Epidermal melanocyte (primary cell): ENCODE measurements at regions not wholly inside any gene's neighbourhood (a gene's known extent, or its start where the extent isn't known, plus 50 kb on each side); places are given as distances from the start of the nearest gene placed in this dataset.
"Not testable (repeated sequence)": the region's sequence is repeated elsewhere in the genome, so short reads cannot be mapped to it uniquely, and the experiment has no call there.

Source experiments
- DNase-seq: peaks from one replicate; pipeline ENCODE4 v3.0.0; 2011; ENCODE audit warnings: low spot score; ENCODE audit not compliant: insufficient read length

DNA sequence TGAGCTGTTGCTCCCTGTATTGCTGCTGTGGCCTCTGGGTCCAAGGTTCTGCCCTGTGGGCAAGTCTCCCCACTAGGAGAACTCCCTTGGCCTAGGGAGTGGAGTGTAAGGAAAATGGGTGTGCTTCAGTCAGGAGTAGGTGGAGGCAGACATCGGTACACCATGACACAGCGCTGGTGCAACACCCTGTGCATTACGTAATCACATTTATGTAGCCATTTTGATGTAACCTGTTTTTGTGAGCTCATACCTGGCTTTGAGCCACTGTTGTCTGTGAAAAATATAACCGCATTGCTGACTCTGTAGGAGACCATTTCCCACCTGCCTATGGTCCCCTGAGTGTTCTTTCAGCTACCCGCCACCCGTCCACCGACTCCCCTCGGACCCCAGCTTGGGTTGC is 700.5 kb upstream of the AGA start:
- DNase-seq = no peak

- no peak for DNase-seq
Observed at GRCh38 chr4:178148106-178148505, 705.9 kb upstream of the AGA start.

DNA sequence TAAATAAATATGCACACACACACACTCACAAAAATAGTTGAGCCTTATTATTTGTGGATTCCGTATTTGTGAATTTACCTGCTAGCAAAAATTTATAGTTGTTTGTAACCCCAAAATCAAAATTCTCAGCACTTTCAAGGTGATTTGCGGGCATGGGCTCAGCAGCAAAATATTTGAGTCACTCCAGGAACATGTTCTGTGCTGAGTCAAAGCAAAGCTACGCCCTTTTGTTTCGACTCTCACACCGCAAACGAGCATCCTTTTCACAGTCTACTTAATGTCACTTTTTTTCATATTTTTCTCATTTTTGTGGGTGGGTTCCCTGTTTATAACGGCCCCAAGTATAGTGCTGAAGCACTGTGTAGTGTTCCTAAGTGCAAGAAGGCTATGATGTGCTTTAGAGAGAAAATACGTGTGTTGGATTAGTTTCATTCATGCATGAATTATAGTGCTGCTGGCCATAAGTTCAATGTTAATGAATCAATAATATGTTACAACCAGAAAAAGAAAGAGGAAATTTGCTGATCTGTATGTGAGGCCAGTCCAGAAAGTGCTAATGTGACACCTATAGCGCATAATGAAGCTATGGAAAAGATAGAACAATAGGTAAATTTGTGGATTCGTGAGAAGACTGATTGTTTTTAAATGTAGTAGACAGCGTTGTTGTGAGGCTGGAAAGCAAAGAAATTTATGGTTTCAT is 723.2 kb upstream of the AGA start:
- DNase-seq = no peak

DNA sequence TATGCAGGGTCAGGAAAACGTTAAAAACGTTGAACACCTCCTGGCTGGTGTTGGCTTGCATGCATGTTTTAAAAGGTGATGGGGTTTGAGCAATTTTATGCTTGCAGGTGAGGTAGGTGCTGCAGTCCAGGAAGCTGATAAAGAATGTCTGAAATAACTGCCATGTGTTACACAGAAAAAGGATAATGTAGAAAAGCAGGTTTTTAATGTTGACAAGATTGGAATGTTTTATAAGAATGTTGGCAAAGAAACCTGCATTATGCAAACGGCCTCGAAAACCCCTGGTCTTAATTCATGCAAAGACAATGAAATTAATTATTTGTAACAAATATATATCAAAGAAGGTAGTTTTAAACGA is 723.7 kb upstream of the AGA start:
- DNase-seq = no peak

GRCh38 chr4:178173771-178174170 is 731.5 kb upstream of the AGA start:
- no peak for DNase-seq

- no peak for DNase-seq
Observed at GRCh38 chr4:178174756-178175155, 732.5 kb upstream of the AGA start.

GRCh38 chr4:178185517-178185916 is 743.3 kb upstream of the AGA start:
- DNase-seq = no peak

DNA sequence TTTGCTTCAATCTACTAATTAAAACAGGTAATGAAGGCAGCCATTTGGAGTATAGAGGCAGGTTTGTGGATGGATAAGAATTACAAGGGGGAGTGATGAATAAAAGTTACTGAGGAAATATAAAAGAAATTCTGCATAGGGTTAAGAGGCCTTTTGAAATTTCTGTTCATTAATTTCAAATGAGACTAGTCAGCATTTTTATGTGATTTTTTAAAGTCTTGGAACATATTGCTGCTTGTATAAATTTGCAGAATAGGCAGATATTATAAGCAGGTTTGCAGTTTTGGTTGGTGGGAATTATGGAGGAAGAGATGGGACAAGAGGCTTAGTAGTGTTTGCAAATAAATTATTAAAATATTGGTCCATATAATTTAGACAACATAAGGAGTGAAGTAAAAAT is 750.4 kb upstream of the AGA start:
- DNase-seq = no peak

- DNase-seq = no peak
Observed at GRCh38 chr4:178196751-178197374, 754.6 kb upstream of the AGA start.

DNA sequence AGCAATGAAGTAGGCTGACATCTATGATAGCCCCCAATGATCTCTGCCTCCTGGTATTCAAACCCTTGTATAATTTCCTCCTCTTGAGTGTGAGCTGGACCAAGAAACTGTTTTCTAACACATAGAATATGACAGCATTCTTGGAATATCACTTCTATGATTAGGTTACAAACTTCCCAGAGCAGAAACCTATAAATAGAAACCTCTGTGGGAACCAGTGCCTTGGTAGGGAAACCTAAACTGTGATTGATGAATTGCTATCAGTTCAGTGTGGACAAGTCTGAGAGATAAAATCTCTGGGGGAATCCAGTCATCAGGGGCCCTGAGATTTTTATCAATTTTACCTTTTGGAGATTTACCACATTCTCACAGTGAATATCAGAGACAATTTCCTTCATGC is 756.5 kb upstream of the AGA start:
- DNase-seq = no peak

DNA sequence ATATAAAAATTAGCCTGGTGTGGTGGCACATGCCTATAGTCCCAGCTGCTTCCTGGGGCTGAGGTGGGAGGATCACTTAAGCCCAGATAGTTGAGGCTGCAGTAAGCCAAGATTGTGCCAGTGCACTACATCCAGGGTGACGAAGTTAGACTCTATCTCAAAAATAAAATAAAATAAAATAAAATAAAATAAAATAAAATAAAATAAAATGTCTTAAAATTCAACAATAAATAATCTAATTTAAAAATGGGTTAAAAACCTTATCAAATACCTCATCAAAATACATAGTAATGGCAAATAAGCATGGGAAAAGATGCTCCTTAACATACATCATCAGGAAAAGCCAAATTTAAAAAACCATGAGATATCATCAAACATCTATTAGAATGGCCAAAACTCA is 760.2 kb upstream of the AGA start:
- DNase-seq = no peak

DNA sequence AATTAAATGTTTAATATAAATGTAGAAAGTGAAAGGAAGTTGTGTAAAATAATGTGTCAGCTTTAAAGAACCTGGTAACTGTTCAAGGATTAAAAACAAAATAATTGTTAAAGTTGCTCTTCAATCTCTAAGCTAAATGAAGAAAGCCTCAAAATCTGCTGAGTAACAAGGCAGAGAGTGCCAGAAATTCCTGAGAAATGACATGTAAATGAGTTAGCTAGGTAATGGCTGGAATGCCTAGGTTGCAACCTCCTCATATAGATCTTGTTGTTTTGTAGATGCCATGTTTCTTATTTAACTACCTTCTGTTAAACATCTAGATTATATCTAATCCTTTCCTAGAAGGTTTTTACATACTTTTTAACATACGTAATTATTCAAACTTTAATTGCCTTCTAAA is 763.6 kb upstream of the AGA start:
- DNase-seq = no peak

DNA sequence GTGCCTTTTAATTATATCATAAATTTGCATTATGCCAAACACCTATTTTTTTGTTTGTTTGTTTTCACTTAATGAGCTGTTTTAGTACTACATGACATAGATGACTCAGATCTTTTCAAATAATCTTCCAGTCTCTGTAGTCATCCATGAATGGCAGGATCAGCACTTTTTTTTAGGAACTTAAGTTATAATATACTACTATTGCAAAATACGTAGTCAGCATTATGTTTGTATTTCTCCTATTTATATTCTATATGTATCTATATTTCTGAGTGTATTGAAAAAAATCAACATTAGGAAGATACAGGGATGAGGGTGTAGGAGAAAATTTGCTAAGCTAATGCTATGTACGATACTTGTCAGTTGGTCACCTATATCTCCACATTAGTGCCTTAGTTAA is 773.1 kb upstream of the AGA start:
- no peak for DNase-seq

- no peak for DNase-seq
Observed at GRCh38 chr4:178215763-178216162, 773.5 kb upstream of the AGA start.

DNA sequence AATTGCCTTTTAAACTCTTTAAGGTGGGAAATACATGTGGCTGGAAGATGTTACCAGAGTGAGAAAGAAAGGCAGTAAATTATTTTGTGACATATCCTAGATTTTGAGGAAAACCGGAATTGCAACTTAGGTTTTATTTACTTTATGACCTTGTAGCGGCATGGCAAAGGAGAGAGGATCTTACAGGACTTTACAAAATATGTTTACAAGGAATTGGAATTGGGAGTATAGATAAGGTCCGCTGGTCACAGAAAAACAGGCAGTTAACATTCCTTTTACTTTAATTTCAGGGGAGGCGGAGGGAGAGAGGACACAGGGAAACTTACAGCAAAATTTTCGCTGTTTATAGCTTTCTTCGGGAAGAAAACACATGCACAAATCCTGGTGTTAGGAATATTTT is 784.2 kb upstream of the AGA start:
- DNase-seq = not testable (repeated sequence)

GRCh38 chr4:178233906-178234305 is 791.7 kb upstream of the AGA start:
- DNase-seq = no peak

DNA sequence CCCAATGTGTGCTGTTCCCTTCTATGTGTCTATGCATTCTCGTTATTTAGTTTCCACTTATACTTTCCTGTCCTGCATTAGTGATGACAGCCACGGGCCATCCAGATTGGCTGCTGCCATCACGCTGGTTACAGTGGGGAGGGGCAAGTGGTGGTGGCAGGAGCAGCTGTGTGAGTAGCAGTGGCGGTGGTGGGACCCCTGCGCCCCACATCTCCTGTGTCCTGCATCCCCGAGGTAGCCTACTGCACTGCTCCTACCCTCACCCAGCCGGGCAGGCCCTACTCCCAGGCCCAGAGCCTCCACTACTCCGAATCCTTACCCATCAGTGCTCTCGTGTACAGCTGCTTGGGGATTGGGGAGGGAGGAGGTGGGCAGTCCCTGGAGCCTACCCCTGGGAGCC is 798.7 kb upstream of the AGA start:
- DNase-seq = no peak

DNA sequence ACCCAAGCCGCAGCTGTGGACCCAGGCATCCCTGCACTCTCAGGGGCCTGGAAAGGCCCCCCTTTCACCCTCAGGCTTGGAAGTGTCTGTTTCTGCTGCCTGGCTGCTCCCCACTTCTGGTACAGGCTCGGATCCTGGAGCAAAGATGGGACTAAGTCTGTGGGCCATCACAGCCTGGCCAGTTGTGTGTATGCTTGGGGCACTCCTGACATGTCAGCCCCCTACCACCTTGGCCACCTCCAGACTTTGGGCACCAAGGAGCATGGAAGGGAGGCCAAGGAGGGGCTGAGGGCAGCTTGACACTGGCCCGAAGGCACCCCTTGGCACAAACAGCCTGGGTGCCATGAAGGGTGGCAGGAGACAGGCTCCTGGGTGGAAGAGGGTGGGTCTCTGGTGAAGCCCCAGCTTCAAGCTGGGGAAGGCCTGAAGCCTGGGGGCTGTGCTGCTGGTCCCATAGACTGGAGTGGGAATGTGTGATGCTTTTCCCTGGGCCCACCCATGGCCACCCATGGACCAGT is 799.4 kb upstream of the AGA start:
- DNase-seq = no peak

DNA sequence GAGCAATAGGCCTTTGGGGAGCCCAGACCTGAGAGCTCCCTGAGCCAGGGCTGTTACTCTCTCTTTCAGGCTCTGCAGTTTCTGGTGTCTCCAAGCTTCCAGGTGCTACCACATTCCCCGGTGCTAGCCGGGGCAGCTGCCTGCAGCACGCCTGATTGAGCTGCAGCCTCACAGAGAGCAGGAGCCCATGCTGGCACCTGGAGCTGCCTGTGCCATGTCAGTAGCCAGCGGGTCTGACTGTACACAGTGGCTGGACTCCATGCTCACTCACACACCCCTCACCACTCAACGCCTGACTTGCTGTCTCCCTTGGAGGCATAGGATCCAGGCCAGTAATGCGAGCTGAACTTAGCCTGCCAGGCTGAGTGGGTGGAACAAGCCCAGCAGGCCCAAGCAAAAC is 800.4 kb upstream of the AGA start:
- no peak for DNase-seq

GRCh38 chr4:178244785-178245184 is 802.5 kb upstream of the AGA start:
- DNase-seq = no peak

- no peak for DNase-seq
Observed at GRCh38 chr4:178255172-178255571, 812.9 kb upstream of the AGA start.

DNA sequence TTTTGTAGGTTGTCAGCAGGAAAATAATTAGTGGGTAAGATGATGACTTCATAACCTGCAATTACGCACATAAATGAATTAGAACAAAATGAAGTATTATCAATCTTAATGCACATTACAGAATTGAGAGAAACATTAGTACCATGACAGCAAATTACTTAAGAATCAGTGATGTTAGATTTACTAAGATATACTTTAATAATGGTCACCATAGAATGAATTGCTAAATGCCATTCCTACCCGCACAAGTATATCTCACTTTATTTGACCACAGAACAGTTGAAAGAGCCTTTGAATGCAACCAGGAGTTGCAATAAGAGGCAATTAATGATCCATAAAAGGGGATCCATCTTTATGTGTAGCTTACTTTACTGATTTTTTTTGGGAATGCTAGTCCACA is 816.4 kb upstream of the AGA start:
- DNase-seq = no peak

- DNase-seq = no peak
Observed at GRCh38 chr4:178259566-178259965, 817.3 kb upstream of the AGA start.
